Tibial nerve (tissue), 4 donors: ENCODE measurements at regions not wholly inside any gene's neighbourhood (a gene's known extent, or its start where the extent isn't known, plus 50 kb on each side); places are given as distances from the start of the nearest gene placed in this dataset.

ENCODE experiments used
- DNase-seq, 2 donors: peaks; one replicate each; pipeline ENCODE4 v3.0.0-alpha.2; 2019; ENCODE audit warnings: low spot score in 2 of 2
- H3K27ac ChIP-seq, 4 donors: fragments of 200-600 bp; sonication (generic) in 3 of 4; one replicate each; pipeline ENCODE4 v1.5.1; 2017 to 2019; ENCODE audit warnings: mild to moderate bottlenecking in 1 of 4
- H3K27me3 ChIP-seq, 2 donors: fragments of 200-600 bp; sonication (generic) in 1 of 2; one replicate each; pipeline versions ENCODE4 v1.5.1 to v1.6.0; 2017 to 2019
- H3K36me3 ChIP-seq, 3 donors: fragments of 200-600 bp; sonication (generic); one replicate each; pipeline ENCODE4 v1.5.1; 2018 to 2019
- H3K4me1 ChIP-seq, 4 donors: fragments of 200-600 bp; sonication (generic) in 3 of 4; one replicate each; pipeline ENCODE4 v1.5.1; 2017 to 2019
- H3K4me3 ChIP-seq, 4 donors: fragments of 200-600 bp; sonication (generic) in 3 of 4; one replicate each; pipeline ENCODE4 v1.5.1; 2017 to 2019; ENCODE audit warnings: mild to moderate bottlenecking in 1 of 4, moderate library complexity in 1 of 4
- H3K9me3 ChIP-seq, 4 donors: fragments of 200-600 bp; sonication (generic) in 3 of 4; one replicate each; pipeline ENCODE4 v1.5.1; 2017 to 2019
- CTCF ChIP-seq, 5 experiments: fragments of 200-600 bp in 3 of 5; fragments of 450-650 bp in 2 of 5; sonication (generic) in 3 of 5; IDR thresholded peaks; one replicate each; pipeline ENCODE4 v1.5.1; 2016 to 2019; ENCODE audit warnings: antibody characterized with exemption in 5 of 5, mild to moderate bottlenecking in 3 of 5, moderate library complexity in 2 of 5
- EP300 ChIP-seq, 2 donors: sonication (generic); formaldehyde crosslinking; IDR thresholded peaks; one replicate each; pipeline ENCODE4 v1.6.1; 2017; ENCODE audit warnings: antibody characterized with exemption in 2 of 2, mild to moderate bottlenecking in 1 of 2
- POLR2A ChIP-seq, 2 donors: fragments of 450-650 bp; IDR thresholded peaks; one replicate each; pipeline ENCODE4 v1.6.1; 2017; ENCODE audit warnings: antibody characterized with exemption in 2 of 2, mild to moderate bottlenecking in 2 of 2, moderate library complexity in 2 of 2
- WGBS, 2 donors: methylation state at CpG; one replicate each; pipeline ENCODE4 v1.1.5; 2018; 5-methylcytosine and 5-hydroxymethylcytosine counted together

GRCh38 chr6:144811140-144811539 is 526.0 kb downstream of the UTRN start:
- TF ChIP-seq CTCF (IDR thresholded peaks at IDR 0.05) (no peak), POLR2A (IDR thresholded peaks at IDR 0.05) (no peak), EP300 (IDR thresholded peaks at IDR 0.05) (no peak)
- no peak for DNase-seq
- Histone ChIP-seq H3K36me3 (peaks cover 0 to 41% (median 0%) of the 10 kb centered on the region in 3 donors), H3K27ac (no peak overlapping the region), H3K4me3 (no peak overlapping the region), H3K27me3 (no peaks in the 10 kb centered on the region), H3K4me1 (no peaks in the 10 kb centered on the region), H3K9me3 (no peaks in the 10 kb centered on the region)
- WGBS, 2 donors, result 73 to 88% methylated on average over 5 of the region's 5 CpGs

- no peak for DNase-seq
- 92 to 93% methylated on average over 1 of the region's 1 CpG for WGBS, 2 donors
- Histone ChIP-seq H3K27me3 (no peaks in the 10 kb centered on the region), H3K27ac (no peak overlapping the region), H3K9me3 (no peaks in the 10 kb centered on the region), H3K4me3 (no peak overlapping the region), H3K4me1 (no peaks in the 10 kb centered on the region), H3K36me3 (peaks cover 0 to 23% (median 0%) of the 10 kb centered on the region in 3 donors)
- no peak for TF ChIP-seq EP300 (IDR thresholded peaks at IDR 0.05)
- no peak for TF ChIP-seq CTCF (IDR thresholded peaks at IDR 0.05)
- no peak for TF ChIP-seq POLR2A (IDR thresholded peaks at IDR 0.05)
Measured at GRCh38 chr6:144816936-144817335, 531.8 kb downstream of the UTRN start.

- H3K9me3 ChIP-seq, result no peaks in the 10 kb centered on the region
- no peak for DNase-seq
- no peaks in the 10 kb centered on the region for H3K27me3 ChIP-seq
- no peak overlapping the region for H3K27ac ChIP-seq
- no peak overlapping the region for H3K4me3 ChIP-seq
- TF ChIP-seq CTCF (IDR thresholded peaks at IDR 0.05) (no peak), EP300 (IDR thresholded peaks at IDR 0.05) (no peak), POLR2A (IDR thresholded peaks at IDR 0.05) (no peak)
- WGBS, 2 donors, result 60 to 78% methylated on average over 1 of the region's 1 CpG
- H3K36me3 ChIP-seq, result peaks cover 0 to 6% (median 0%) of the 10 kb centered on the region in 3 donors
- H3K4me1 ChIP-seq, result no peaks in the 10 kb centered on the region
Measured at GRCh38 chr6:144820270-144820669, 535.1 kb downstream of the UTRN start.

- H3K36me3 ChIP-seq, result peaks cover 0 to 24% (median 0%) of the 10 kb centered on the region in 3 donors
- 80% methylated on average over 4 of the region's 4 CpGs for WGBS, 2 donors
- no peak overlapping the region for H3K27ac ChIP-seq
- H3K4me3 ChIP-seq, result no peak overlapping the region
- DNase-seq, result no peak
- H3K27me3 ChIP-seq, result no peaks in the 10 kb centered on the region
- H3K4me1 ChIP-seq, result no peaks in the 10 kb centered on the region
- TF ChIP-seq EP300 (IDR thresholded peaks at IDR 0.05) (no peak), CTCF (IDR thresholded peaks at IDR 0.05) (no peak), POLR2A (IDR thresholded peaks at IDR 0.05) (no peak)
- no peaks in the 10 kb centered on the region for H3K9me3 ChIP-seq
Measured at GRCh38 chr6:144823131-144823530, 538.0 kb downstream of the UTRN start.

- Histone ChIP-seq H3K4me1 (no peaks in the 10 kb centered on the region), H3K27me3 (no peaks in the 10 kb centered on the region), H3K27ac (no peak overlapping the region), H3K36me3 (peaks cover 0 to 33% (median 0%) of the 10 kb centered on the region in 3 donors), H3K9me3 (no peaks in the 10 kb centered on the region), H3K4me3 (no peak overlapping the region)
- no peak for DNase-seq
- TF ChIP-seq CTCF (IDR thresholded peaks at IDR 0.05), result no peak
- TF ChIP-seq POLR2A (IDR thresholded peaks at IDR 0.05), result no peak
- no peak for TF ChIP-seq EP300 (IDR thresholded peaks at IDR 0.05)
Measured at GRCh38 chr6:144824018-144824417, 538.9 kb downstream of the UTRN start.
